Stimulated activated naive CD4-positive, alpha-beta T cell treated with Interleukin-2 at 50 U/mL for 16 hours (primary cell): ENCODE measurements at regions not wholly inside any gene's neighbourhood (a gene's known extent, or its start where the extent isn't known, plus 50 kb on each side); places are given as distances from the start of the nearest gene placed in this dataset.
"Not testable (repeated sequence)": the region's sequence is repeated elsewhere in the genome, so short reads cannot be mapped to it uniquely, and the experiment has no call there.

Source experiments
- DNase-seq: peaks from one replicate; lab custom pipeline; 2025; lab: John Stamatoyannopoulos, UW

GRCh38 chr7:25714013-25714412 lies 438.0 kb upstream of the NFE2L3 start:
- DNase-seq: no peak

GRCh38 chr7:25716421-25716820 lies 435.6 kb upstream of the NFE2L3 start:
- DNase-seq: no peak

DNA sequence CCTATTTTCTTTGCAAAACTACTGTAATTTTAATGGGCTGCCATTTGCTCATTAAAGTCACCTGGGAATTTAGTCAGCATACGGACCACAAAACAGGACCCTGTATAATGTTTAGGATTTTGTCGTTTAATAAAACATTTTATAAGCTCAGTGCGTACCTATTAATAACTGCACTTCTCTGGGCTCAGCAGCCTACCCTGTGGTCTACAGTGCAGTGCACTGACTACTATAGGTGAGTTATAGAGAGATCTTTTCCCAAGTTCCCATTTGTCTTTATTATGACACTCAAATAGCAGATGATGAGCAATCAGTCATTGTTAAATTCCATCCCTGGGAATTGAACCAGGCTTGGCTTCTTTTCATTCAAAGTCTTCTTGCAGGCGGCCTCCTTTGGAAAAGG lies 433.4 kb upstream of the NFE2L3 start:
- DNase-seq: no peak

DNA sequence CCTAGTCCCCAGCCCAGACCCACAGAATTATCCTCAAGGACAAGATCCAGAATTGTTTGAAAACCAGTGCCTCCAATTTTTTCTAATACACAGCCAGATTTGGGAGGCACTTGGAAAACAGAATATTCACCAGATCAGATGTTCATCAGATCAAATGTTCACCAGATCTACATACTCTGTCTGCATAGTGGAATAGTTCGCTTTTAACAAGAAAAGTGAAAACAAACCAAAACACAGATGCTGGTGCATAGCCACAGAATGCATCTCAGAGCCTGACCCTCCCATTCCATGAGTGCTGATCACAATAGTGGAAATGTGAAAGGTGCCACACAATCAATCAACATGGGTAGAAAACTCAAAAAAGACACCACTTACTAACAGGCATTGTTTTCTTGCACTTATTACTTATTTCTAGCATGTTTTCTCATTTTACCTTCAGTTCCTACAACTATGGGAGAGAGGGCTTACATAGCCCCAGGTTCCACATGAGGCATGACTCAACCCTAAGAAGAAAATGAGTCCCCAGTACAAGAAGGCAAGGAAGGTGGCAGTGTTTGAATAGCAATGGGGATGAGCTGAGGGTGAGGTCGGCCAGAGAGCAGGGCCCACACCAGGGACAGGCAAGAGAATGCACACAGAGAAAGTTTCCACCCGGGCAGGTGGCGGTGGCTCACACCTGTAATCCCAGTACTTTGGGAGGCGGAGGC lies 432.7 kb upstream of the NFE2L3 start:
- DNase-seq: no peak

GRCh38 chr7:25720427-25720826 lies 431.6 kb upstream of the NFE2L3 start:
- DNase-seq: no peak

DNA sequence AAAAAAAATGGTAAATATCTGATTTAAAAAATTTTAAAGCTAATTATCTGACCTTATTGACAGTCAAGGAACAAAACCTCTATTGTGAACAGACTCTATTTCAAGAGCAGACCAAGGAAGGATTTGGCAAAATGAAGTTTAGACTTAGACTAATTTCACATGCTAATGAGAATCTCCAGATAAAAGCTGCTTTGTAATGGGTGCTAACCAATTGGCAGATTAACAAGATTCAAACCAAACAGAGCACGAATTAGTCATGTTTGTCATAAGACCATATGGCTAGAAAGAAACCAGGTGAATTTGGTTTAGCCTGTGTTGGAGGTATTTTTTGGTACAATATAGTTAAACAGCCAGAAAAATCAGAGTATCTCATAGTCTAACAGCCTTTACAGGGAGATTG lies 429.1 kb upstream of the NFE2L3 start:
- DNase-seq: no peak

- DNase-seq: no peak
Observed at GRCh38 chr7:25725451-25725850, 426.5 kb upstream of the NFE2L3 start.

DNA sequence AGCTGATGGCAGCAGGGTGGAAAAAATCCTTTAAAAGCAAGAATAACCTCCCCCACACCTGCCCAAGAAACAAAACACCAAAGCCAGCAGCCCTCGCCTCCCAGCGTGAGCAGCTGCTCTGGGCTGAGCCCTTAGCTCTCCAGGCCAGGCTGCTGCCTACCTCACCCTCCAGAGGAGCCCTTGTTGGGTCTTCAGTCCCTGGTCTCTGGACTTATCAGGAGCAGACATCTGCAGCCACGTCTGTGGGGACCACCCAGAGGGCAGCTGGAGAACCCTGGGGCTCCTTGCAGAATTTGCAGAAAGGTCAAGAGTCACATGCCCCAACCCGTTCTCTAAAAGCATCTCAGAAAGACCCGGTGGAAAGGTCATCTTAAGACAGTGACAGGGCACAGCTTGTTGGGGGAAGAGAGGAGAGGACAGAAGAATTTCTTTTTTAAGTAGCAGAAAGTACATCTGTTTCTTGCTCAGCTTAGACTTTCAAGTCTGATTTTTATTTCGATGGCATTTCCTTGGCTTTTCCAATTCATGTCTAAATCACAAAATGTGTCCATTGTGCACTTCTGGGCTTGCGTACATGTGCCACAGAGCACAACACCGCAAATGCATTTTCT lies 425.7 kb upstream of the NFE2L3 start:
- DNase-seq: no peak

- DNase-seq: no peak
Observed at GRCh38 chr7:25726781-25727311, 425.2 kb upstream of the NFE2L3 start.

DNA sequence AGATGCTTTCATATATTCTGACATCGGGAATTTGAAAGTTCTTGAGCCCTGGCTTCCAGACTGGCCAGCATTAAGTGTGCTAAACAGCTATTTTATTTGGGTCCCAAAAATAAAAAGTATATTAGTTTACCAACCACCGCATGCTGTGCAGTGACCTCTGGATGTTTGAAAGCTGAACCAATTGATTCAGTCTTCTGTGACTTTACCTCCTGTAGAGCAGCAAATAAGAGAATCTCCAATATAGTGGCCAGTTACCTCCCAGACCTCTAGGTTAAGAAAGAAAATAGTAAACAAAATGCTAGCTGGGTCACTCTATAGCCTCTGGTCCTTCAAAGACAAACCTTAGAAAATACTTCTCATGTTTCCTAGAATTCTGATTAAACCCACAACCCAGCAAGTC lies 424.6 kb upstream of the NFE2L3 start:
- no peak for DNase-seq

DNA sequence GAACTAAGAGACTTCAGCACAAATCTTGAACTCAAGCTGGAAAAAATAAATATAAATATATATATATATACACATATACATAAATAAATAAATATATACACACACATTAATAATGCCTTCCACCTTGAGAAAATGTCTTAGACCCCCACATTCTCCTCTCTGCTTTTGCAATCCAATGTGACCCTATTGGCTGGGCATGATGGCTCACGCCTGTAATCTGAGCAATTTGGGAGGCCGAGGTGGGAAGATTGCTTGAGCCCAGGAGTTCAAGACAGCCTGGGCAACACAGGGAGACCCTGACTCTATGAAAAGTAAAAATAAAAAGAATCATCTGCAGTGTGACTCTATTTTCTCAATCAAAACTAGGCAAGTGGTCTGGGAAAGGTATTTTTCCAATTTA lies 424.1 kb upstream of the NFE2L3 start:
- no peak for DNase-seq

- DNase-seq: no peak
Observed at GRCh38 chr7:25731068-25731845, 420.7 kb upstream of the NFE2L3 start.

- DNase-seq: no peak
Observed at GRCh38 chr7:25731846-25732245, 420.2 kb upstream of the NFE2L3 start.

- no peak for DNase-seq
Observed at GRCh38 chr7:25732766-25733217, 419.2 kb upstream of the NFE2L3 start.

DNA sequence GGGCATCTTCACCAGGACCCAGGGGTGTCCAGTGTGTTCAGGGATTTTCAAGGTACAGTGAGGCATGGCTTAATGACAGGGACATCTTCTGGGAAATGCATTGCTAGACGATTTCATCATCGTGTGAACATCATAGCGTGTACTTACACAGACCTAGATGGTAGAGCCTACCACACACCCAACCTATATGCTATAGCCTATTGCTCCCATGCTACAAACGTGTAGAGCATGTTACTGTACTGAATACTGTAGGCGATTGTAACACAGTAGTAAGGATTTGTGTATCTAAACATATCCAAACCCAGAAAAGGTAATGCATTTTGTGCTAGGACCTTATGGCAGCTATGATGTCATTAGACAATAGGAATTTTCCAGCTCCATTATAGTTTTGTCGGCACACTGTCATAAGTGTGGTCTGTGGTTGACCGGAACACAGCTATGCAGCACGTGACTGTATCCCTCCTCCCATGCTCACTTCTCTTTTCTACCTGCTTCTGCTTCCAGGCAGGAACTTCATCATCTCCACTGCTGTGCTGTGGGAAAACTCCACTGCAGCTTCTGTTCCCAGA lies 416.2 kb upstream of the NFE2L3 start:
- no peak for DNase-seq

DNA sequence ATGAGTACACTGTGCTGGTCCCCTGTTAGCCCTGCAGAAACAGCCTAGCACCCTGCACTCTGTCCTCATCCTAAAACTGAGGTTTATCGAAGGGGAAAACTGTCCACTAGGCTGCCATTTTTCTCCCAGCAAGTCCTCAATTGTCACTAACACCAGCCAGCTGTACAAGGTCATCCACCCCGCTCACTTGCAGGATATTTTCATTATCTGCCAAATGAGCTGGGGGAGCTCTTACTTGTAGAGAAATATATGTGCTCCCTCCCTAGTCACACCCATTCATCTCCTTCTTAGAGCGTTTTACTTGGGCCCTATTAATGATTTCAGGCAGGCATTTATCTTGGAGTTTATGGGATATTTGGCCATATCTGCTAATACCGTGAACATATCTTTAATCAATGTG lies 413.5 kb upstream of the NFE2L3 start:
- no peak for DNase-seq

DNA sequence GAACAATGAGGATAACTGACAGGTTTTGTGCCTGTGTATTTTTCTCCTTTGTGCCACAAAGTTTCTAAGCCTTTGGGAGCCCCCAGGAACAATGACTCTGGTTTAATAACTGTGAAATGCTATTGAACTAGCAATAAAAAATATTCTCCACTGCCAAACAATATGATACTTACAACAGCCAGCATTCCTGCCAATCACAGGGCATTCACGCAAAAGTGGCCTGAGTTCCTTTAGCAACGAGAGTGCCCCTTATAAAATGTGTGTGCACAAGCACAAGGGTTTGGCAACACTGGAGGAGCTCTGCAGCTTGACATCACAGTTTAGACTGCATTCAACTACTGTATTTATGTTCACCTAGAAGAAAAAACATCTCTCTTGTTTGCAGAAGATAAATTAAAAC lies 412.9 kb upstream of the NFE2L3 start:
- DNase-seq: no peak

- DNase-seq: no peak
Observed at GRCh38 chr7:25742316-25742715, 409.7 kb upstream of the NFE2L3 start.

GRCh38 chr7:25743670-25744451 lies 408.1 kb upstream of the NFE2L3 start:
- DNase-seq: not testable (repeated sequence)

- no peak for DNase-seq
Observed at GRCh38 chr7:25750744-25751508, 401.1 kb upstream of the NFE2L3 start.

- no peak for DNase-seq
Observed at GRCh38 chr7:25752154-25752553, 399.8 kb upstream of the NFE2L3 start.
